Endothelial cell of umbilical vein (primary cell): ENCODE measurements at regions not wholly inside any gene's neighbourhood (a gene's known extent, or its start where the extent isn't known, plus 50 kb on each side); places are given as distances from the start of the nearest gene placed in this dataset.

Experiments
- BruUV-seq: library from RNA; stranded (reverse); fragments of 400-500 nt; replicated peaks from 2 replicates; lab custom pipeline; 2021; lab: Mats Ljungman, UMichigan
- CTCF ChIA-PET: fragments of 300-600, 350-600 bp; sonication (Branson Sonifier 250); formaldehyde crosslinking; loops from one replicate; lab custom pipeline; 2021; ENCODE audit warnings: antibody characterized with exemption, inconsistent platforms; lab: Charles Lee
- POLR2A ChIA-PET: fragments of 300-600, 350-600 bp; sonication (Branson Sonifier 250); formaldehyde crosslinking; loops from one replicate; lab custom pipeline; 2021; ENCODE audit warnings: antibody characterized with exemption, inconsistent platforms; lab: Charles Lee
- DNase-seq: peaks from one replicate; pipeline ENCODE4 v3.0.0-alpha.2; 2011; ENCODE audit warnings: low read depth, low spot score
- FAIRE-seq: peaks from 2 replicates; lab custom pipeline; 2011; peaks lifted over from hg19 to GRCh38; lab: Jason Lieb, UNC
- H2AFZ ChIP-seq: 2 replicates; pipeline ENCODE4 v1.6.0; 2012; ENCODE audit warnings: low read depth, low read length, control low read depth, inconsistent platforms
- H3K27ac ChIP-seq: 2 replicates; pipeline ENCODE4 v1.5.1; 2011; ENCODE audit warnings: low read depth, mild to moderate bottlenecking, control low read depth, low read length, moderate library complexity; ENCODE audit not compliant: insufficient read depth
- H3K27me3 ChIP-seq, 2 experiments: 2 replicates each; pipeline versions ENCODE4 v1.6.0 to v1.6.1; 2011; ENCODE audit warnings: low read length in 2 of 2, mixed read lengths in 1 of 2; ENCODE audit not compliant: control insufficient read depth in 2 of 2, insufficient read depth in 2 of 2
- H3K36me3 ChIP-seq, 2 experiments: 2 replicates in 1 of 2; 3 replicates in 1 of 2; pipeline ENCODE4 v1.5.1; 2011; ENCODE audit warnings: low read length in 2 of 2, mild to moderate bottlenecking in 1 of 2, moderate library complexity in 1 of 2; ENCODE audit not compliant: control insufficient read depth in 2 of 2, insufficient read depth in 2 of 2; ENCODE audit errors: extremely low read depth in 1 of 2
- H3K4me1 ChIP-seq: 3 replicates; pipeline ENCODE4 v1.5.1; 2011; ENCODE audit warnings: mild to moderate bottlenecking, low read length; ENCODE audit not compliant: control insufficient read depth, insufficient read depth; ENCODE audit errors: extremely low read depth
- H3K4me2 ChIP-seq: 2 replicates; pipeline ENCODE4 v1.6.1; 2011; ENCODE audit warnings: low read length, control low read depth, mixed read lengths; ENCODE audit not compliant: insufficient read depth
- H3K4me3 ChIP-seq, 3 experiments: fragments of 200-600 bp in 1 of 3; sonication (generic), shearing (Covaris generic) in 1 of 3; replicated peaks in 1 of 3; 2 replicates each; pipeline ENCODE4 v1.5.1; 2011 to 2016; ENCODE audit warnings: control low read depth in 3 of 3, low read length in 3 of 3, mild to moderate bottlenecking in 2 of 3, inconsistent platforms in 1 of 3, low read depth in 1 of 3, moderate library complexity in 1 of 3; ENCODE audit not compliant: insufficient read depth in 1 of 3
- H3K79me2 ChIP-seq: 2 replicates; pipeline ENCODE4 v1.6.0; 2012; ENCODE audit warnings: low read length, inconsistent platforms; ENCODE audit not compliant: control insufficient read depth, insufficient read depth
- H3K9ac ChIP-seq: replicated peaks from 2 replicates; pipeline ENCODE3; 2011; ENCODE audit warnings: low read length, control low read depth; ENCODE audit not compliant: insufficient read depth; ENCODE audit errors: extremely low read depth
- H3K9me1 ChIP-seq: replicated peaks from 3 replicates; pipeline ENCODE4 v1.6.0; 2011; ENCODE audit warnings: mild to moderate bottlenecking, low read length; ENCODE audit not compliant: control insufficient read depth, insufficient read depth; ENCODE audit errors: extremely low read depth
- H3K9me3 ChIP-seq: replicated peaks from 2 replicates; pipeline ENCODE4 v1.5.1; 2012; ENCODE audit warnings: low read length, inconsistent platforms; ENCODE audit not compliant: control insufficient read depth, insufficient read depth
- H4K20me1 ChIP-seq: replicated peaks from 2 replicates; pipeline ENCODE3; 2011; ENCODE audit warnings: mild to moderate bottlenecking, low read length; ENCODE audit not compliant: control insufficient read depth, insufficient read depth; ENCODE audit errors: extremely low read depth
- EZH2 ChIP-seq: IDR thresholded peaks from 2 replicates; pipeline ENCODE4 v1.6.1; 2012; ENCODE audit warnings: borderline replicate concordance, low read depth, mild to moderate bottlenecking, moderate library complexity, low read length, inconsistent platforms; ENCODE audit not compliant: severe bottlenecking
- FOS ChIP-seq: IDR thresholded peaks from 2 replicates; pipeline ENCODE4 v1.6.1; 2011; ENCODE audit warnings: mild to moderate bottlenecking, low read length, moderate library complexity, borderline replicate concordance; ENCODE audit not compliant: insufficient read depth
- GATA2 ChIP-seq: IDR thresholded peaks from 2 replicates; pipeline ENCODE4 v1.7.0; 2011; ENCODE audit warnings: low read depth, mild to moderate bottlenecking, moderate library complexity, mixed read lengths, low read length; ENCODE audit not compliant: insufficient read length, insufficient read depth
- JUN ChIP-seq: IDR thresholded peaks from 2 replicates; pipeline ENCODE4 v1.6.1; 2011; ENCODE audit warnings: borderline replicate concordance, low read depth; ENCODE audit not compliant: insufficient read length, insufficient read depth
- MYC ChIP-seq: IDR thresholded peaks from one replicate; pipeline ENCODE4 v1.6.1; 2011; ENCODE audit warnings: mild to moderate bottlenecking, low read depth, low read length
- POLR2A ChIP-seq: IDR thresholded peaks from 2 replicates; pipeline ENCODE4 v1.6.1; 2012; ENCODE audit warnings: low read depth, mild to moderate bottlenecking, control low read depth, low read length
- POLR2AphosphoS5 ChIP-seq: IDR thresholded peaks from 2 replicates; pipeline ENCODE4 v1.6.1; 2012; ENCODE audit warnings: low read depth, mild to moderate bottlenecking, control low read depth, low read length, moderate library complexity; ENCODE audit not compliant: insufficient read depth
- dilution Hi-C: fragments of 300-500 bp; cut with MboI; formaldehyde crosslinking; loops from one replicate; pipeline ENCODE4 v1.15.0; 2019; ENCODE audit warnings: low sequenced_read_pairs; ENCODE audit not compliant: extremely low pct_ligation_motif_present
- intact Hi-C: fragments of 100-400 bp; cut with micrococcal nuclease; formaldehyde crosslinking; loops from one replicate; pipeline ENCODE4 v1.10.0; 2022
- TF ChIP-seq, protein P1 (sequence below), 2 donors: IDR thresholded peaks; 1 replicate in 1 of 2; 2 replicates in 1 of 2; pipeline ENCODE4 v1.5.1; 2011; ENCODE audit warnings: low read length in 2 of 2, mild to moderate bottlenecking in 2 of 2, moderate library complexity in 2 of 2, control low read depth in 1 of 2, inconsistent platforms in 1 of 2, low read depth in 1 of 2; ENCODE audit not compliant: insufficient read depth in 1 of 2; ENCODE audit errors: extremely low read depth in 1 of 2
- TF ChIP-seq, protein P2 (sequence below): IDR thresholded peaks from 2 replicates; pipeline ENCODE4 v1.6.1; 2011; ENCODE audit not compliant: insufficient read depth, insufficient read length

DNA sequence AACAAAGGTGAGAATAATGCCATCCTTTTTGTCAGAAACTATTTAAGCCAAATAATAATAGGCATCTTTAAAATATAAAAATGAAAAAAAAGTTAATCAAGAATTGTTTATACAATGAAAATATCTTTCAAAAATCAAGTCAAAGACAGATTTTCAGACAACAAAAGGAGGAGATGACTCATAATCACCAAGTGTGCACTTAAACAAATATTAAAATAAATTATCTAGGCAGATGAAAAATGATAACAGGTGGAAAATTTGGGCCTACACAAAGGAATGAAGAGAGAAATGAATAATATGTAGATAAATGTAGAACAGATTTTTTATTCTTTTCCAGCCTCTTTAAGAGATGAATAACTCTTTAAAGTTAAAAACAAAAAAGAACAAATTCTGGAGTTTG, 250.0 kb upstream of the PLEKHG7 start:
- H3K27ac ChIP-seq, result peak overlapping the region; percentile 22
- H3K27me3 ChIP-seq, result no peaks in the 10 kb centered on the region
- no peak overlapping the region for H2AFZ ChIP-seq
- no peak for FAIRE-seq
- H3K4me3 ChIP-seq, result no peak overlapping the region
- no TSS peak for BruUV-seq
- no peaks in the 10 kb centered on the region for H4K20me1 ChIP-seq
- no peaks in the 10 kb centered on the region for H3K79me2 ChIP-seq
- ChIA-PET POLR2A (no interaction called here), CTCF (interaction anchor here (1.0 kb wide), 1 partner anchor 38 kb away, joined by 3 read pairs; no protein-coding TSS in a partner anchor)
- TF ChIP-seq, protein P1, sequence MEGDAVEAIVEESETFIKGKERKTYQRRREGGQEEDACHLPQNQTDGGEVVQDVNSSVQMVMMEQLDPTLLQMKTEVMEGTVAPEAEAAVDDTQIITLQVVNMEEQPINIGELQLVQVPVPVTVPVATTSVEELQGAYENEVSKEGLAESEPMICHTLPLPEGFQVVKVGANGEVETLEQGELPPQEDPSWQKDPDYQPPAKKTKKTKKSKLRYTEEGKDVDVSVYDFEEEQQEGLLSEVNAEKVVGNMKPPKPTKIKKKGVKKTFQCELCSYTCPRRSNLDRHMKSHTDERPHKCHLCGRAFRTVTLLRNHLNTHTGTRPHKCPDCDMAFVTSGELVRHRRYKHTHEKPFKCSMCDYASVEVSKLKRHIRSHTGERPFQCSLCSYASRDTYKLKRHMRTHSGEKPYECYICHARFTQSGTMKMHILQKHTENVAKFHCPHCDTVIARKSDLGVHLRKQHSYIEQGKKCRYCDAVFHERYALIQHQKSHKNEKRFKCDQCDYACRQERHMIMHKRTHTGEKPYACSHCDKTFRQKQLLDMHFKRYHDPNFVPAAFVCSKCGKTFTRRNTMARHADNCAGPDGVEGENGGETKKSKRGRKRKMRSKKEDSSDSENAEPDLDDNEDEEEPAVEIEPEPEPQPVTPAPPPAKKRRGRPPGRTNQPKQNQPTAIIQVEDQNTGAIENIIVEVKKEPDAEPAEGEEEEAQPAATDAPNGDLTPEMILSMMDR (IDR thresholded peaks at IDR 0.05; ENCODE audit: extremely low read depth in 1 of 2, insufficient read depth in 1 of 2, low read depth in 1 of 2, low read length in 2 of 2), result no peak
- TF ChIP-seq JUN (peak; percentile 54), FOS (peak; percentile 26)
- H3K4me2 ChIP-seq, result peak overlapping the region; percentile 46
- dilution Hi-C loops (no loop called here), intact Hi-C loops (no loop called here)
- no peak overlapping the region for H3K9ac ChIP-seq
- DNase-seq, result peak; percentile 31
- no peaks in the 10 kb centered on the region for H3K9me3 ChIP-seq
- H3K36me3 ChIP-seq, result no peaks in the 10 kb centered on the region
- H3K4me1 ChIP-seq, result peaks cover 7% of the 10 kb centered on the region
- no peaks in the 10 kb centered on the region for H3K9me1 ChIP-seq

DNA sequence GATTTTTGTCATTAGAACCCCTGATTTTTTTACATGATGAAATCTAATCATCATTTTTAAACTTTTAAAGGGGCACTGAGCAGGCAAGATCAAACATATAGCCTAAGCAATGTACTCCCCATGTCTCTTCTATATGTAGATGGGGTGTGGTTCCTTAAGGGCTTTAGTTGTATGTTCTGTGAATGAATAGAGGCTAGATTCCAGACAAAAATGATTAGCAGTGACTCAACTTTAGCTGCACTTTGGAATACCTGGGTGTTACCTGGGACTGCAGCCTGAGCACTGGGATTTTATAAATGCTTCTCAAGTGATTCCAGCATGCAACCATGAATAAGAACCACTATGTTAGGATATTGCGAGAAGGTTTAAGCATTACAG, 256.7 kb upstream of the PLEKHG7 start:
- no peak overlapping the region for H2AFZ ChIP-seq
- no peaks in the 10 kb centered on the region for H3K9me1 ChIP-seq
- no peak for DNase-seq
- H3K4me3 ChIP-seq, result no peak overlapping the region
- H3K27ac ChIP-seq, result no peak overlapping the region
- H3K9ac ChIP-seq, result no peak overlapping the region
- POLR2A ChIA-PET, result no interaction called here
- CTCF ChIA-PET, result no interaction called here
- H3K79me2 ChIP-seq, result no peaks in the 10 kb centered on the region
- H4K20me1 ChIP-seq, result no peaks in the 10 kb centered on the region
- no peak overlapping the region for H3K4me2 ChIP-seq
- no peaks in the 10 kb centered on the region for H3K4me1 ChIP-seq
- H3K36me3 ChIP-seq, result no peaks in the 10 kb centered on the region
- H3K9me3 ChIP-seq, result no peaks in the 10 kb centered on the region
- dilution Hi-C loops (no loop called here), intact Hi-C loops (no loop called here)
- BruUV-seq, result no TSS peak
- H3K27me3 ChIP-seq, result no peaks in the 10 kb centered on the region
- FAIRE-seq, result no peak
- TF ChIP-seq POLR2A (no peak), EZH2 (no peak), POLR2AphosphoS5 (no peak), JUN (no peak), FOS (no peak), GATA2 (no peak), MYC (no peak)
- TF ChIP-seq, protein P1 (IDR thresholded peaks at IDR 0.05; ENCODE audit: extremely low read depth in 1 of 2, insufficient read depth in 1 of 2, low read depth in 1 of 2, low read length in 2 of 2), result no peak
- TF ChIP-seq, protein P2, sequence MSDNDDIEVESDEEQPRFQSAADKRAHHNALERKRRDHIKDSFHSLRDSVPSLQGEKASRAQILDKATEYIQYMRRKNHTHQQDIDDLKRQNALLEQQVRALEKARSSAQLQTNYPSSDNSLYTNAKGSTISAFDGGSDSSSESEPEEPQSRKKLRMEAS, result no peak
